PC-3 (cell line): ENCODE measurements at regions not wholly inside any gene's neighbourhood (a gene's known extent, or its start where the extent isn't known, plus 50 kb on each side); places are given as distances from the start of the nearest gene placed in this dataset.

Experiments
- CTCF ChIP-seq: fragments of 300-600 bp; sonication (generic); conservative IDR thresholded peaks from 2 replicates; pipeline ENCODE4 v1.5.1; 2017; ENCODE audit warnings: antibody characterized with exemption, low read depth, mild to moderate bottlenecking, low read length
- EZH2 ChIP-seq: fragments of 300-600 bp; sonication (generic); IDR thresholded peaks from one replicate; pipeline ENCODE4 v1.6.1; 2017; ENCODE audit warnings: antibody characterized with exemption, mild to moderate bottlenecking, low read length; ENCODE audit not compliant: unreplicated experiment

GRCh38 chr4:129334136-129334535 lies 238.2 kb downstream of the C4orf33 start:
- TF ChIP-seq CTCF: no peak
- no peak for TF ChIP-seq EZH2
